ENCODE measurements at regions not wholly inside any gene's neighbourhood (a gene's known extent, or its start where the extent isn't known, plus 50 kb on each side); places are given as distances from the start of the nearest gene placed in this dataset.
A peak's percentile ranks its signal among the peaks of the same experiment; 100 is the strongest.

- H3K9me3 ChIP-seq (ENCODE audit: control insufficient read depth in 1 of 2, low read length in 2 of 2) = no peaks in the 10 kb centered on the region
- peaks cover 0 to 3% of the 10 kb centered on the region in 2 donors for H3K27me3 ChIP-seq (ENCODE audit: control insufficient read depth in 1 of 2, insufficient read depth in 2 of 2, low read length in 2 of 2)
- H3K9ac ChIP-seq (ENCODE audit: low read depth in 1 of 2, low read length in 2 of 2) = no peak overlapping the region
- no peak overlapping the region for H3K4me3 ChIP-seq (ENCODE audit: low read depth in 1 of 2, low read length in 2 of 2)
- H3K27ac ChIP-seq (ENCODE audit: low read depth, low read length) = no peak overlapping the region
- no peaks in the 10 kb centered on the region for H3K36me3 ChIP-seq (ENCODE audit: control insufficient read depth in 1 of 2, insufficient read depth in 2 of 2, low read length in 2 of 2)
- H3K4me1 ChIP-seq (ENCODE audit: control insufficient read depth in 1 of 2, insufficient read depth in 2 of 2, low read length in 2 of 2) = no peaks in the 10 kb centered on the region
Observed at GRCh38 chr9:113665064-113665463, 201.5 kb downstream of the RGS3 start.

DNA sequence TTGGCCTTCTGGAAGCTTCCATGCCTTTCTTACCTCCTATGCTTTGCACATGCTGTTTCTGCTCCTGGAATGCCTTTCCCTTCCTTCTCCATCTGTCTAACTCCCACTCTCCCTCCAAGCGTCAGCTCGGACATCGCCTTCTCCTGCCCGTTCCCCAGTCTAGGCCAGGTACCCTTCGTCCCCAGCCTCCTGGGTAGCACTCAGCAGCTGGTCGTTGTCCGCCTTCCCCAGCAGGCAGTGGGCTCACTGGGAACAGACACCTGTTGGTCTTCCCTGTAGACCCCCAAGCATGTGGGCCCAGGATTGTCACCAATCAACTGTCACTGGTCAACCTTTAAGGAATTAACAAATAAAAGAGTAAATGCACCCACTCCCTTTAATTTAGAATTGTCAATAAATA is 202.2 kb downstream of the RGS3 start:
- Histone ChIP-seq H3K4me1 (ENCODE audit: control insufficient read depth in 1 of 2, insufficient read depth in 2 of 2, low read length in 2 of 2) (no peaks in the 10 kb centered on the region), H3K9ac (ENCODE audit: low read depth in 1 of 2, low read length in 2 of 2) (no peak overlapping the region), H3K4me3 (ENCODE audit: low read depth in 1 of 2, low read length in 2 of 2) (no peak overlapping the region), H3K27me3 (ENCODE audit: control insufficient read depth in 1 of 2, insufficient read depth in 2 of 2, low read length in 2 of 2) (peaks cover 0 to 3% of the 10 kb centered on the region in 2 donors), H3K9me3 (ENCODE audit: control insufficient read depth in 1 of 2, low read length in 2 of 2) (no peaks in the 10 kb centered on the region), H3K36me3 (ENCODE audit: control insufficient read depth in 1 of 2, insufficient read depth in 2 of 2, low read length in 2 of 2) (no peaks in the 10 kb centered on the region), H3K27ac (ENCODE audit: low read depth, low read length) (no peak overlapping the region)

DNA sequence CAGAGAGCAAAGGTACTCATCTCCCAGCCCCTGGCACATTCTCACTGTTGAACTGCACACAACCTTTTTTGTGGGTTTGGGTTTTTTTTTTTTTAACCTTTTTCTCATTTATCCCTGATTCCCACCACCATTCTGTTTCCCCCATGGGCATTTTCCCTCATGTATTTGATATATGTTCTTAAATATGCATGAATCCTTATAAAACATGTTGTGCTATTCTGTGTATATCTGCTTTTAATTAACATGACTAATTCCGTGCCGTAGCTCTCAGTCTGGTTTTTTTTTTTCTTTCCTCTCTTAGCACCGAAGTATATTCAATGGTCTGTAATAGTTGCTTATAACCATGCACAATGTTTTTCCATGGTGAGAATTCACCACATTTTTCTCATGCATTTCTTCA is 204.5 kb downstream of the RGS3 start:
- Histone ChIP-seq H3K9ac (ENCODE audit: low read depth in 1 of 2, low read length in 2 of 2) (no peak overlapping the region), H3K9me3 (ENCODE audit: control insufficient read depth in 1 of 2, low read length in 2 of 2) (no peaks in the 10 kb centered on the region), H3K4me1 (ENCODE audit: control insufficient read depth in 1 of 2, insufficient read depth in 2 of 2, low read length in 2 of 2) (no peaks in the 10 kb centered on the region), H3K36me3 (ENCODE audit: control insufficient read depth in 1 of 2, insufficient read depth in 2 of 2, low read length in 2 of 2) (no peaks in the 10 kb centered on the region), H3K4me3 (ENCODE audit: low read depth in 1 of 2, low read length in 2 of 2) (no peak overlapping the region), H3K27me3 (ENCODE audit: control insufficient read depth in 1 of 2, insufficient read depth in 2 of 2, low read length in 2 of 2) (peaks cover 0 to 3% of the 10 kb centered on the region in 2 donors), H3K27ac (ENCODE audit: low read depth, low read length) (no peak overlapping the region)

GRCh38 chr9:113669522-113670115 is 206.1 kb downstream of the RGS3 start:
- H3K27me3 ChIP-seq (ENCODE audit: control insufficient read depth in 1 of 2, insufficient read depth in 2 of 2, low read length in 2 of 2) = peaks cover 3 to 4% of the 10 kb centered on the region in 2 donors
- H3K36me3 ChIP-seq (ENCODE audit: control insufficient read depth in 1 of 2, insufficient read depth in 2 of 2, low read length in 2 of 2) = no peaks in the 10 kb centered on the region
- H3K4me3 ChIP-seq (ENCODE audit: low read depth in 1 of 2, low read length in 2 of 2) = no peak overlapping the region
- no peaks in the 10 kb centered on the region for H3K9me3 ChIP-seq (ENCODE audit: control insufficient read depth in 1 of 2, low read length in 2 of 2)
- H3K27ac ChIP-seq (ENCODE audit: low read depth, low read length) = no peak overlapping the region
- H3K9ac ChIP-seq (ENCODE audit: low read depth in 1 of 2, low read length in 2 of 2) = no peak overlapping the region
- no peaks in the 10 kb centered on the region for H3K4me1 ChIP-seq (ENCODE audit: control insufficient read depth in 1 of 2, insufficient read depth in 2 of 2, low read length in 2 of 2)

DNA sequence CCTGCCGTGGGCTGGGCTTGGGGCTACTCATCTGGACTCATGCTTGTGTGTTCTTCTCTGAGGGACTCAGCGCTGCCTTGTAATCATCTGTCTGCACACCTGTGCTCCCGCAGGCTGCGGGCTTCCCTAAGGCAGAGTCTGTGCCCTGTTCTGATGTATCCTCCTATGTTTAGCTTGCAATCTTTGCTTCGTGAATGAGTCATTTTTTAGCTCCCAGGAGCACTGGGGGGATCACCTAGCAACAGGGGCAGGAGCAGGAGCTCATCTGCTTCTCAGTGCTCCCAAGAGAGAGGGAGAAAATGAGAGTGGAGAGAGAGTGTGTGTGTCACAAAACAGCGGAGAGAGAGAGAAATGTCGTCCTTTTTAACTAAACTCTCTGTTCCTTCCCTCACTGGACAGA is 202.4 kb upstream of the ZNF618 start:
- peaks cover 4 to 13% of the 10 kb centered on the region in 2 donors for H3K27me3 ChIP-seq (ENCODE audit: control insufficient read depth in 1 of 2, insufficient read depth in 2 of 2, low read length in 2 of 2)
- H3K4me3 ChIP-seq (ENCODE audit: low read depth in 1 of 2, low read length in 2 of 2) = no peak overlapping the region
- H3K27ac ChIP-seq (ENCODE audit: low read depth, low read length) = no peak overlapping the region
- H3K9ac ChIP-seq (ENCODE audit: low read depth in 1 of 2, low read length in 2 of 2) = no peak overlapping the region
- no peaks in the 10 kb centered on the region for H3K36me3 ChIP-seq (ENCODE audit: control insufficient read depth in 1 of 2, insufficient read depth in 2 of 2, low read length in 2 of 2)
- no peaks in the 10 kb centered on the region for H3K4me1 ChIP-seq (ENCODE audit: control insufficient read depth in 1 of 2, insufficient read depth in 2 of 2, low read length in 2 of 2)
- no peaks in the 10 kb centered on the region for H3K9me3 ChIP-seq (ENCODE audit: control insufficient read depth in 1 of 2, low read length in 2 of 2)

- Histone ChIP-seq H3K27ac (ENCODE audit: low read depth, low read length) (no peak overlapping the region), H3K4me3 (ENCODE audit: low read depth in 1 of 2, low read length in 2 of 2) (no peak overlapping the region), H3K27me3 (ENCODE audit: control insufficient read depth in 1 of 2, insufficient read depth in 2 of 2, low read length in 2 of 2) (peaks cover 4 to 13% of the 10 kb centered on the region in 2 donors), H3K4me1 (ENCODE audit: control insufficient read depth in 1 of 2, insufficient read depth in 2 of 2, low read length in 2 of 2) (no peaks in the 10 kb centered on the region), H3K9ac (ENCODE audit: low read depth in 1 of 2, low read length in 2 of 2) (no peak overlapping the region), H3K9me3 (ENCODE audit: control insufficient read depth in 1 of 2, low read length in 2 of 2) (no peaks in the 10 kb centered on the region), H3K36me3 (ENCODE audit: control insufficient read depth in 1 of 2, insufficient read depth in 2 of 2, low read length in 2 of 2) (no peaks in the 10 kb centered on the region)
Observed at GRCh38 chr9:113674436-113674835, 201.7 kb upstream of the ZNF618 start.

- Histone ChIP-seq H3K4me1 (ENCODE audit: control insufficient read depth in 1 of 2, insufficient read depth in 2 of 2, low read length in 2 of 2) (no peaks in the 10 kb centered on the region), H3K9me3 (ENCODE audit: control insufficient read depth in 1 of 2, low read length in 2 of 2) (no peaks in the 10 kb centered on the region), H3K4me3 (ENCODE audit: low read depth in 1 of 2, low read length in 2 of 2) (no peak overlapping the region), H3K36me3 (ENCODE audit: control insufficient read depth in 1 of 2, insufficient read depth in 2 of 2, low read length in 2 of 2) (no peaks in the 10 kb centered on the region), H3K27me3 (ENCODE audit: control insufficient read depth in 1 of 2, insufficient read depth in 2 of 2, low read length in 2 of 2) (peaks cover 4 to 13% of the 10 kb centered on the region in 2 donors), H3K27ac (ENCODE audit: low read depth, low read length) (peak overlapping the region; percentile 37), H3K9ac (ENCODE audit: low read depth in 1 of 2, low read length in 2 of 2) (no peak overlapping the region)
Observed at GRCh38 chr9:113675475-113675941, 200.6 kb upstream of the ZNF618 start.

DNA sequence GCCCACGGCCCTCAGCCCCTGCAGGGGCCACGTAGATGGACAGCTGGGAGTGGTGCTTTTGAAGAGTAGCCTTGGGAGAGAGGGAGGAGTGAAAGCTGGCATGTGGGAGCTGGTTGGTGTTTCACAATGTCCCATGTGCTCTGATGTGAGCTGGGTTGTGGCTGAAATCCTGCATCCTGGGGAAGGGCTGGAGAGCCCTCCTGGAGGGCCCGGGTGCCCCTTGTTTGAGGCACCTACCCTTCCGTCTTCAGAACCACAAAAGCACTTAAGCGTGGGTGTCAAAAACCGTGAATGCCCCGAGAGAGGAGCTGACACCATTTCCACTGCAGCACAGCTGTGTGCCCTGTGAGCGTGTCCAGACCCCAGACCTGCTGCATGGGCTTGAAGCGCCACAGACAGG is 199.1 kb upstream of the ZNF618 start:
- H3K9ac ChIP-seq (ENCODE audit: low read depth in 1 of 2, low read length in 2 of 2) = no peak overlapping the region
- no peaks in the 10 kb centered on the region for H3K36me3 ChIP-seq (ENCODE audit: control insufficient read depth in 1 of 2, insufficient read depth in 2 of 2, low read length in 2 of 2)
- no peaks in the 10 kb centered on the region for H3K4me1 ChIP-seq (ENCODE audit: control insufficient read depth in 1 of 2, insufficient read depth in 2 of 2, low read length in 2 of 2)
- H3K4me3 ChIP-seq (ENCODE audit: low read depth in 1 of 2, low read length in 2 of 2) = no peak overlapping the region
- no peaks in the 10 kb centered on the region for H3K9me3 ChIP-seq (ENCODE audit: control insufficient read depth in 1 of 2, low read length in 2 of 2)
- peaks cover 4 to 13% of the 10 kb centered on the region in 2 donors for H3K27me3 ChIP-seq (ENCODE audit: control insufficient read depth in 1 of 2, insufficient read depth in 2 of 2, low read length in 2 of 2)
- H3K27ac ChIP-seq (ENCODE audit: low read depth, low read length) = no peak overlapping the region

DNA sequence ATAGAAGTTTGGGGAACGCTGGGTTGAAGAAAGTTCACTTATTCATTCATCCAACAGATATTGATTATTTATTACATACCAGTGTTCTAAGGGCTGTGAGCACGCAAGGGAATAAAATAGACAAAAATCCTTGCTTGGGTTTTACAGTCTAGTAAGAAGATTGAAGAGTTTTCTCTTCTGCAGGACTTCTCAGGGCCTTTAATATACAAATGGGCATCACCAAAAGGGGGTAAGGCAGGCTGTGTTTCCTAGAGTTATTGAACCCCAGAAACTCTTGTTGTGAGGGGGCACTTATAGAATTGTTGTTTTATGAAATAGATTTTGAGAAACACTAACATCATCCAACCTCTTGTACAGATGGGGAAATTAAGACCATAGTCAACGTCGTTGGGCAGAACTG is 198.5 kb upstream of the ZNF618 start:
- Histone ChIP-seq H3K4me3 (ENCODE audit: low read depth in 1 of 2, low read length in 2 of 2) (no peak overlapping the region), H3K9ac (ENCODE audit: low read depth in 1 of 2, low read length in 2 of 2) (no peak overlapping the region), H3K36me3 (ENCODE audit: control insufficient read depth in 1 of 2, insufficient read depth in 2 of 2, low read length in 2 of 2) (no peaks in the 10 kb centered on the region), H3K9me3 (ENCODE audit: control insufficient read depth in 1 of 2, low read length in 2 of 2) (no peaks in the 10 kb centered on the region), H3K27me3 (ENCODE audit: control insufficient read depth in 1 of 2, insufficient read depth in 2 of 2, low read length in 2 of 2) (peaks cover 4 to 13% of the 10 kb centered on the region in 2 donors), H3K27ac (ENCODE audit: low read depth, low read length) (no peak overlapping the region), H3K4me1 (ENCODE audit: control insufficient read depth in 1 of 2, insufficient read depth in 2 of 2, low read length in 2 of 2) (no peaks in the 10 kb centered on the region)

DNA sequence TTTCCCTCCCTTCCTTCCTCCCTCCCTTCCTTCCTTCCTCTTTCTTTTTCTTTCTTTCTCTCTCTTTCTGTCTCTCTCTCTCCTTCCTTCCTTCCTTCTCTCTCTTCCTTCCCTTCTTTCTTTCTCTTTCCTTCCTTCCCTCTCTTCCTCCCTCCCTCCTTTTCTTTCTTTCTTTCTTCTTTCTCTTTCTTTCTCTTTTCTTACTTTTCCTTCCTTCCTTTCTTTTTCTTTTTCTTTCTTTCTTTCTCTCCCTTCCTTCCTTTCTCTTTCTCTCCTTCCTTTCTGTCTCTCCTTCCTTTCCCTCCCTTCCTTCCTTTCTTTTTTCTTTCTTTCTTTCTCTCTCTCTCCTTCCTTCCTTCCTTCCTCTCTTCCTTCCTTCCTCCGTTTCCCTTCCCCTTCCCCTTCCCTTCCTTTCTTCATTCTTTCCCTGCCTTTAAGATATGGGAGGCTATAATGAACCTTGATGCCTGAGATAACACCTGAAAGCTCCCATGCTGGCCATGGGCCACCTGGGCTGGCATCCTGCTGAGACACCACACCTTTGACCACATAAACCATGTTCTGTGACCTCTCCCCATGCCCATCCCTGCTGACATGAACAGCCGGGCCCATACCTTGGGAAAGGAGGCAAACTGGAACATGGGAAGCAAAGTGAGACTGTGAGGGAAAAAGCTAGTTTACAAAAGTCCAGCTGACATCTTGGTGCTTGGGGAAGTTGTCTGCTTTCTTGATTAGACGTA is 197.8 kb upstream of the ZNF618 start:
- H3K27me3 ChIP-seq (ENCODE audit: control insufficient read depth in 1 of 2, insufficient read depth in 2 of 2, low read length in 2 of 2) = peaks cover 4 to 13% of the 10 kb centered on the region in 2 donors
- H3K9ac ChIP-seq (ENCODE audit: low read depth in 1 of 2, low read length in 2 of 2) = no peak overlapping the region
- no peaks in the 10 kb centered on the region for H3K36me3 ChIP-seq (ENCODE audit: control insufficient read depth in 1 of 2, insufficient read depth in 2 of 2, low read length in 2 of 2)
- no peak overlapping the region for H3K4me3 ChIP-seq (ENCODE audit: low read depth in 1 of 2, low read length in 2 of 2)
- H3K9me3 ChIP-seq (ENCODE audit: control insufficient read depth in 1 of 2, low read length in 2 of 2) = no peaks in the 10 kb centered on the region
- no peak overlapping the region for H3K27ac ChIP-seq (ENCODE audit: low read depth, low read length)
- H3K4me1 ChIP-seq (ENCODE audit: control insufficient read depth in 1 of 2, insufficient read depth in 2 of 2, low read length in 2 of 2) = no peaks in the 10 kb centered on the region
